ENCODE measurements at regions not wholly inside any gene's neighbourhood (a gene's known extent, or its start where the extent isn't known, plus 50 kb on each side); places are given as distances from the start of the nearest gene placed in this dataset.

GRCh38 chr1:45265244-45265643 is 58.8 kb upstream of the ZSWIM5 start:
- TF ChIP-seq SIN3A (conservative IDR thresholded peaks at IDR 0.05 in 1 of 2, IDR thresholded peaks at IDR 0.05 in 1 of 2; ENCODE audit: low read depth in 1 of 2, low read length in 2 of 2): no peak
- TF ChIP-seq CBX8 (IDR thresholded peaks at IDR 0.05; ENCODE audit: borderline replicate concordance, low read depth, low read length): no peak
- TF ChIP-seq EZH2 (IDR thresholded peaks at IDR 0.05; ENCODE audit: low read depth, low read length, severe bottlenecking): no peak
- no peak for TF ChIP-seq TAF1 (IDR thresholded peaks at IDR 0.05; ENCODE audit: low read depth, low read length)
- no peak for TF ChIP-seq JUND (IDR thresholded peaks at IDR 0.05; ENCODE audit: low read length)
- TF ChIP-seq YY1 (IDR thresholded peaks at IDR 0.05; ENCODE audit: low read depth, low read length): no peak
- no peak for TF ChIP-seq CTCF (IDR thresholded peaks at IDR 0.05; ENCODE audit: control extremely low read depth in 1 of 3, insufficient read depth in 1 of 3, low read depth in 1 of 3, low read length in 3 of 3)
- no peak for TF ChIP-seq EP300 (IDR thresholded peaks at IDR 0.05; ENCODE audit: borderline replicate concordance in 1 of 2, low read depth in 2 of 2, low read length in 2 of 2)
- no peak for TF ChIP-seq NRF1 (IDR thresholded peaks at IDR 0.05; ENCODE audit: low read depth, low read length)
- no peak for TF ChIP-seq E2F6 (IDR thresholded peaks at IDR 0.05)

Data from H1 (cell line).